Mesodermal cell (in vitro differentiated cells): ENCODE measurements at regions not wholly inside any gene's neighbourhood (a gene's known extent, or its start where the extent isn't known, plus 50 kb on each side); places are given as distances from the start of the nearest gene placed in this dataset.

Experiments
- H3K27ac ChIP-seq: 2 replicates; pipeline ENCODE4 v1.7.0; 2013; ENCODE audit warnings: mild to moderate bottlenecking, low read depth, low read length, moderate library complexity; ENCODE audit not compliant: severe bottlenecking
- H3K36me3 ChIP-seq: 2 replicates; pipeline ENCODE4 v1.7.1; 2013; ENCODE audit warnings: mild to moderate bottlenecking, low read length, moderate library complexity; ENCODE audit not compliant: control insufficient read depth, insufficient read depth
- H3K4me1 ChIP-seq: one replicate; pipeline ENCODE4 v1.7.1; 2013; ENCODE audit warnings: mild to moderate bottlenecking, low read length; ENCODE audit not compliant: insufficient read depth, control insufficient read depth, poor library complexity, severe bottlenecking
- H3K4me3 ChIP-seq: 2 replicates; pipeline ENCODE4 v1.7.0; 2013; ENCODE audit warnings: low read length, control low read depth, mild to moderate bottlenecking; ENCODE audit not compliant: insufficient read depth, poor library complexity, severe bottlenecking; ENCODE audit errors: extremely low read depth
- H3K9me3 ChIP-seq: 2 replicates; pipeline ENCODE4 v1.7.1; 2013; ENCODE audit warnings: mild to moderate bottlenecking, low read length, moderate library complexity; ENCODE audit not compliant: control insufficient read depth
- WGBS, 2 experiments: methylation state at CpG; one replicate each; pipeline ENCODE4 v1.1.5; 2013; ENCODE audit warnings: missing lambda C conversion rate in 2 of 2; ENCODE audit not compliant: insufficient coverage in 2 of 2; 5-methylcytosine and 5-hydroxymethylcytosine counted together

DNA sequence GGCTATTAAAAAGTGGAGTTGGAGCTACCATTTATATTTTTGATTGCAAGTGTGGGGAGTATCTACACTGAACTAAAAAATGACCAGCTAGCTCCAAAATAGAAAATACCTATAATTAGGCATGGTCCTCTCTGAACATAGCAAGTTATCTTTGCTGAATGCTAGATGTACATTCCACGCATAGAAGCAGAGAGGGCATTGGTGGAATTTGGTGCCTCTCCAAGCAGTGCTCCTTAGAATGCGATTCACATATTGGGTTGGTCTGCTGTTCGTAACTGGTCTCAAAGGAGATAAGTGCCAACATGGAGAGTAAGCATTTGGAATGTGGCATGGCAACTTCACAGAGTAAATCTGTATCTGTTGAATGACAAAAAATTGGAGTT lies 196.2 kb downstream of the PTN start:
- H3K4me3 ChIP-seq = no peak overlapping the region
- H3K27ac ChIP-seq = no peak overlapping the region
- 83 to 94% methylated on average over 2 to 3 of the region's 3 CpGs for WGBS, 2 experiments
- peaks cover 2% of the 10 kb centered on the region for H3K4me1 ChIP-seq
- H3K9me3 ChIP-seq = no peaks in the 10 kb centered on the region
- H3K36me3 ChIP-seq = no peaks in the 10 kb centered on the region

DNA sequence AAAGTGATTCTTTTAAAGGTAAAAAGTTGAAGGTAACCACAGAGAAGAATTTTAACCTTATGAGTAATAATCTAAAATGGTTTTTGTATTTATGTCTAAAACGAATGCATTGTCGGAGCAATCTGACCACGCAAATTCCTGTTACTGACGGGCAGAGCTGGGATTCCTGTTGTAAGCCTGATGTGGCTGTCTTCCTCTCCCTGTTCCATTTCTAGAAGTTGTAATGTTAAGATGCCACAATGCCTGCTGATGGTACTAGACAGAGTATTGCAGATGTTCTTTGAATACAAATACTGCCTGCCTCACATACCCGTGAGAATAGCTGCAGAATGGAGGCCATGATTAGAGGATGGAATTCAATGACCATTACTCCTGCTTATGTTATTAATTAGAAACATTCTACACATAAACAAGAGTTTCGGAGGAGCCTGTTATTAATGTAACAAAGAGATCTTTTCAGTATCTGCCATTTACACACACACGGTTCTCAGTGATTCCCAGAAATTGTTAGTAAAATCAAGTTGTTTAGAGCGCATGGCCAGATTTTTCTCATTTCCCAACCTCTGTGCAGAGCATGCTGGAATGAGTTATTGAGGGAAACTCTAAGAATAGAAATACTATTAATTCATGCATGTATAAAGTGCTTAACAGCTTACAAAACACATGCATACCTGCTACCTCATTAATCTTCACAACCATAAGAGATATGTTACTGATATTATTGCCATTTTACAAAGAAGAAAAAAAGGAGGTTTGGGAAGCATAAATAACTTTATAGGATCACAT lies 196.8 kb downstream of the PTN start:
- Histone ChIP-seq H3K27ac (no peak overlapping the region), H3K36me3 (no peaks in the 10 kb centered on the region), H3K4me3 (no peak overlapping the region), H3K9me3 (no peaks in the 10 kb centered on the region), H3K4me1 (peaks cover 2% of the 10 kb centered on the region)
- 98 to 100% methylated on average over 4 to 5 of the region's 8 CpGs for WGBS, 2 experiments

DNA sequence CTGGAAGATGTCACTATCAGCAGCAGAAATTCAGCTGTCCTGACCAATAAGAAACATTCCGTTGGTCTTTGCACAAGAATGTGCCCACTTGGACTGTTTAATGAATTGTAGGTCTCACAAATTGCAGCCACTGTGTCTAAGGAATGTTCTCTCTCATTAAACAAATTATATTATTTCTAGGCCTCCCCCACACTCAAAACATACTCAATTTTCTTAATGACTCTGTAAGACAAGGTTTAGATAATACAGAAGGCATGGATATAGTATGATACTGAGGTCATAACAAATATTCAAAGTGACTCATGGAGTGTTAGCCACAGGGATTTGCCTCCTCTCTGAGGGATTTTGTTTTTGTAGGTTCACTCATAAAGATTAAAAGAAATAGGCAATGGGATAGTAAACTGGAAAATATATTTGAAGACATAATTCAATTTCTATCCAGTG lies 197.5 kb downstream of the PTN start:
- WGBS, 2 experiments = 83% methylated on average over 1 of the region's 1 CpG; no CpG with 5 or more reads in 1 of the 2 experiments
- Histone ChIP-seq H3K9me3 (no peaks in the 10 kb centered on the region), H3K4me1 (peaks cover 2% of the 10 kb centered on the region), H3K27ac (no peak overlapping the region), H3K36me3 (no peaks in the 10 kb centered on the region), H3K4me3 (no peak overlapping the region)

DNA sequence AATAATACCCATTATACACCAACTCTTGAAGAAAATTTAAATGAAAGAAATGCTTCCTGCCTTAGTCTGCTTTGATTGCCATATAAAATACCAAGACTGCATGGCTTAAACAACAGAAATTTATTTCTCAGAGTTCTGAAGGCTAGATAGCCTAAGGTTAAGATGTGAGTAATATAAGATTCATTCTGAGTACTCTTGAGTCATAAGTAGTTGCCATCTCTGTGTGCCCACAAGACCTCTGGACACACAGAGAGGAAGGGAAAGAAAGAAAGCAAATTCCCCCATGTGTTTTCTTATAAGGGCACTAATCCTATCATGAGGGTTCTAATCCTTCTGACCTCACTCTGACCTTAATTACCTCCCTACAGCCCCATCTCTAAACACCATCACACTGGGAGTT lies 201.2 kb downstream of the PTN start:
- Histone ChIP-seq H3K4me1 (peaks cover 2% of the 10 kb centered on the region), H3K36me3 (no peaks in the 10 kb centered on the region), H3K4me3 (no peak overlapping the region), H3K27ac (no peak overlapping the region), H3K9me3 (no peaks in the 10 kb centered on the region)

DNA sequence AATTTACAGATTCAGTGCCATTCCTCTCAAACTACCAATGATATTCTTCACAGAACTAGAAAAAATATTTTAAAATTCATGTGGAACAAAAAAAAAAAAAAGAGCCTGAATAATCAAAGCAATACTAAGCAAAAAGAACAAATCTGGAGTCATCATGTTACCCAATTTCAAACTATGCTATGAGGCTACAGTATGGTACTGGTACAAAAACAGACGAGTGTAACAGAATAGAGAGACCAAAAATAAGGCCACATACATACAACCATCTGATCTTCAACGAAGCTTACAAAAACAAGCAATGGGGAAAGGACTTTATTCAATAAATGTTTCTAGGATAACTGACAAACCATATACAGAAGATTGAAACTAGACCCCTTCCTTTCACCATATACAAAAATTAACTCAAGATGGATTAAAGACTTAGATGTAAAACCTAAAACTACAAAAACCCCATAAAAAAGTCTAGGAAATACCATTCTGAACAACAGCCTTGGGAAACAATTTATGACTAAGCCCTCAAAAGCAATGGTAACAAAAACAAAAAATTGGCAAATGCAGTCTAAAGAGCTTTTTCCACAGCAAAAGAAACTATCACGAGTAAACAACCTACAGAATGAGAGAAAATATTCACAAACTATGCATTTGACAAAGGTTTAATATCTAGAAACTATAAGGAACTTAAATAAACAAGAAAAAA lies 207.7 kb downstream of the PTN start:
- no CpG with 5 or more reads among the region's 3 CpGs for WGBS, 2 experiments

DNA sequence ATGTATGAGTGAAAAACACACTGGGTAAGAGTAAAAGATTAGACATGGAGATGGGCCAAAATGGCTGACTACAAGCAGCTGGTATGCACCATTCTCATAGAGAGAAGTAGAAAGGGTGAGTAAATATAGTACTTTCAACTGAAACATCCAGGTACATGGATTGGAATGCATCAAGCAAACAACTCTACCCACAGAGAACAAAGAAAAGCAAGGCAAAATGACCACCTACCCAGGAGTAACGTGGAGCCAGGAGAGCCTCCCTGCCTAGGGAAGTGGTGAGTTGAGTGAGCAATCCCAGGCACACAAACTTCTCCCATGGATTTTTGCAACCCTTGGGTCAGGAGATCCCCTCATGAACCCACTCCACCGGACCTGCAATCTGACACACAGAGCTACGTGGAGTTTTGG lies 212.8 kb downstream of the PTN start:
- H3K9me3 ChIP-seq = no peaks in the 10 kb centered on the region
- H3K27ac ChIP-seq = no peak overlapping the region
- no peaks in the 10 kb centered on the region for H3K4me1 ChIP-seq
- WGBS, 2 experiments = 88 to 92% methylated on average over 2 of the region's 3 CpGs
- no peaks in the 10 kb centered on the region for H3K36me3 ChIP-seq
- no peak overlapping the region for H3K4me3 ChIP-seq

More for the DNA sequence above, 207.7 kb downstream of the PTN start:
- Histone ChIP-seq H3K36me3 (no peaks in the 10 kb centered on the region), H3K9me3 (no peaks in the 10 kb centered on the region), H3K4me3 (no peak overlapping the region), H3K27ac (no peak overlapping the region), H3K4me1 (no peaks in the 10 kb centered on the region)

DNA sequence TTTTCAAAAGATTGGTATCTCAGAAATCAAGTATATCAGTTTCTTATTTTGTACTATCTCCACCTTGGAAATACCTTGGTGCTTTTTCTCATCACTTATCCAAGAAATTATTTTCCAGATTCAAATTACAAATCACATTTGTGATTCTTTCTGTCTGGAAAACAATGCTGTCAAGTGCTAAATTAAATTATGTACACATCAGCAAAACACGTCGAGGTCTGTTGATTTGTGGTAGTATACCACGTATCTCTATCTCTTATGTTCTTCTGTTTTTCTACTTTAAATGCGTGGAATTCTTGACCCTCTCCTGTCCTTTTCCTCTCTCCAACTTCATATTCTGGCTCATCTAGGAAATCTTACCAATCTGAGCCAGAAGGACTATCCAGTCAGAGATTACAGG lies 214.5 kb downstream of the PTN start:
- no peaks in the 10 kb centered on the region for H3K4me1 ChIP-seq
- WGBS, 2 experiments = 100% methylated on average over 2 of the region's 4 CpGs; no CpG with 5 or more reads in 1 of the 2 experiments
- H3K36me3 ChIP-seq = no peaks in the 10 kb centered on the region
- no peaks in the 10 kb centered on the region for H3K9me3 ChIP-seq
- H3K27ac ChIP-seq = no peak overlapping the region
- H3K4me3 ChIP-seq = no peak overlapping the region

DNA sequence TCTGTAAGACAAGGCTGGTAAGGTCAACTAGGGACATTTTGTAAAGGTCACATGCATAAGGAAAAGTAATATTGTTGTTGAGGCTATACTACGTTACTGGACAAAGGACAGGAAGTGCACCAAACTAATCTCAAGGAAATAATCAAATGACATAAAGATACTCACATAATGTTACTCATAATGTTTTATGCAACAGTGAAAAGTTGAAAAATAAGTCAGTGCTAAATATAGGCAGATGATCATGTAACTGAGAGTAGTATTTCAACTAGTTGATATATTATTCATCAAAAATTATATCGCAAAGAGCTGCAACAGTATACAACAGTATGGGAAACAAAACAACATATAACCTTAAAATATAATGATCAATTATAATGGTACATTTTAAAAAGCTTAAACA lies 215.7 kb downstream of the PTN start:
- Histone ChIP-seq H3K4me1 (no peaks in the 10 kb centered on the region), H3K36me3 (no peaks in the 10 kb centered on the region), H3K9me3 (no peaks in the 10 kb centered on the region), H3K4me3 (no peak overlapping the region), H3K27ac (no peak overlapping the region)
- no CpG with 5 or more reads among the region's 2 CpGs for WGBS, 2 experiments

DNA sequence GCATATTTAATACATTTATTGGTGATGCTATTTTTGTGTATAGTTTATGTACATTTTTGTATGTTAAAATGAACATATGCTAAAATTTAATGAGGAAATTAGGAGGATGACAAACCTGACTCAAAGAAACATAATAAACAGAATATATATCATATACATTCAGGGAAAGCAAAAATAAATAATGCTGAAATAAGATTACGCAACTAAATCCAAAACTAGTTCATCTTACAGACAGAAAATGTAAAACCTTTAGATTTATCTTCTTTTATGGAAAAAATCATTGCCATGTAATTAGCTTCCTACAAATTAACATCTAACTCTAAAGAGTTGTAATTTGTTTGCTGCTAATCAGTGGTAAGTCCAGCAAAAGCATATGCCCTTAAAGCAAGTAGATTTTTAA lies 216.5 kb downstream of the PTN start:
- Histone ChIP-seq H3K27ac (no peak overlapping the region), H3K4me3 (no peak overlapping the region), H3K9me3 (no peaks in the 10 kb centered on the region), H3K4me1 (no peaks in the 10 kb centered on the region), H3K36me3 (no peaks in the 10 kb centered on the region)
- WGBS, 2 experiments = no CpG with 5 or more reads among the region's 1 CpG

DNA sequence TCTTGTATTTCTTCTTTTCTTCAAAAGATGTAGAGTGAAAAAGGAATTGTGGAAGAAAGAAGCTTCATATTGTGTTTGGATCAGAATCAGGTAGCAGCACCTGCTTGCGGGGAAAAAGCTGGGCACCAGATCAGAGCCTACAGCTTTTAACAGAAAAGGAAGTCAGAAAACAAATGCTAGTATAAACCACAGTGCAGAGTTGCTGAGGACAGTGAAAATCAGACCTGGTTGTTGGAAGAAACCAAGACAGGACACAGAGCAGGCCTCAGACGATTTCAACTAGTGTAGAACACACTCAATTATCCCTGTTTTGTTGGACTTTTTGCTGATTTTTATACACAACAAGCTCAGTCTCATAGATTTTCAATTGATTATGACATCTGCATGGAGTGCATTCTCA lies 221.4 kb downstream of the PTN start:
- Histone ChIP-seq H3K27ac (no peak overlapping the region), H3K9me3 (no peaks in the 10 kb centered on the region), H3K4me1 (no peaks in the 10 kb centered on the region), H3K4me3 (no peak overlapping the region), H3K36me3 (no peaks in the 10 kb centered on the region)
- WGBS, 2 experiments = 70 to 86% methylated on average over 1 of the region's 2 CpGs

DNA sequence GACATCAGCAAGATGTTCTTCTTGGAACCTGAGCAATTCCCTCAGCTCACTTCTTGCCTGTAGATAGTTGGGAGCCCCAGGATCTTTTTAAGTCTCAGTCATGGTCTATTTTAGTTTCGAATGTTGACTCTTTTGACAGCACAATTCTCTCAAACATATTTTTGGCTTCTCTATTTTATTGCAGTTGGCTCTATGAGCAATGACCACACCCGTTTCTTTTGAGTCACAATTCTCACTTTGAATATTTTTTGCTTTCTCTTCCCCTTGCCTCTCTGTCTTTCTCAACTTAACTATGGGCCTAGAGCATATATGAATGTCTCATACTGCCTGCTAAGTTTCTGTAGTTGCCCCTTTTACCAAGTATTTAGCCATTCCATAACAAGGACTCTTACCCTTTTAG lies 222.8 kb downstream of the PTN start:
- H3K4me1 ChIP-seq = no peaks in the 10 kb centered on the region
- no peak overlapping the region for H3K27ac ChIP-seq
- no peak overlapping the region for H3K4me3 ChIP-seq
- H3K9me3 ChIP-seq = no peaks in the 10 kb centered on the region
- WGBS, 2 experiments = 76 to 100% methylated on average over 2 of the region's 2 CpGs
- no peaks in the 10 kb centered on the region for H3K36me3 ChIP-seq
